Lower lobe of right lung (tissue), 2 donors: ENCODE measurements at regions not wholly inside any gene's neighbourhood (a gene's known extent, or its start where the extent isn't known, plus 50 kb on each side); places are given as distances from the start of the nearest gene placed in this dataset.

Experiments
- ATAC-seq, 2 donors: fragments of 200-7000 bp; cut with Tn5 transposase; one replicate each; pipeline ENCODE4 v1.9.1; 2020 to 2022; ENCODE audit warnings: mild to moderate bottlenecking in 2 of 2, moderate library complexity in 2 of 2
- DNase-seq: peaks from one replicate; pipeline ENCODE4 v3.0.0-alpha.2; 2020
- H3K27ac ChIP-seq: fragments of 200-600 bp; one replicate; pipeline ENCODE4 v1.8.0; 2022
- H3K27me3 ChIP-seq: fragments of 200-600 bp; one replicate; pipeline ENCODE4 v1.8.0; 2022; ENCODE audit warnings: low read depth
- H3K36me3 ChIP-seq: fragments of 200-600 bp; one replicate; pipeline ENCODE4 v1.8.0; 2022; ENCODE audit warnings: mild to moderate bottlenecking
- H3K4me1 ChIP-seq: fragments of 200-600 bp; one replicate; pipeline ENCODE4 v1.8.0; 2022
- H3K4me3 ChIP-seq: fragments of 200-600 bp; one replicate; pipeline ENCODE4 v1.8.0; 2022; ENCODE audit warnings: mild to moderate bottlenecking
- H3K9me3 ChIP-seq: fragments of 200-600 bp; one replicate; pipeline ENCODE4 v1.8.0; 2022
- intact Hi-C: fragments of 100-400 bp; cut with DNase I; formaldehyde crosslinking; loops from one replicate; pipeline ENCODE4 v1.11.0; 2022
- TF ChIP-seq, protein P1 (sequence below): fragments of 200-600 bp; IDR thresholded peaks from one replicate; pipeline ENCODE4 v1.8.0; 2022; ENCODE audit warnings: antibody characterized with exemption, mild to moderate bottlenecking
- donor health status: DM: no; HTN: yes; CAD: no; lungs with severe emphysema.

DNA sequence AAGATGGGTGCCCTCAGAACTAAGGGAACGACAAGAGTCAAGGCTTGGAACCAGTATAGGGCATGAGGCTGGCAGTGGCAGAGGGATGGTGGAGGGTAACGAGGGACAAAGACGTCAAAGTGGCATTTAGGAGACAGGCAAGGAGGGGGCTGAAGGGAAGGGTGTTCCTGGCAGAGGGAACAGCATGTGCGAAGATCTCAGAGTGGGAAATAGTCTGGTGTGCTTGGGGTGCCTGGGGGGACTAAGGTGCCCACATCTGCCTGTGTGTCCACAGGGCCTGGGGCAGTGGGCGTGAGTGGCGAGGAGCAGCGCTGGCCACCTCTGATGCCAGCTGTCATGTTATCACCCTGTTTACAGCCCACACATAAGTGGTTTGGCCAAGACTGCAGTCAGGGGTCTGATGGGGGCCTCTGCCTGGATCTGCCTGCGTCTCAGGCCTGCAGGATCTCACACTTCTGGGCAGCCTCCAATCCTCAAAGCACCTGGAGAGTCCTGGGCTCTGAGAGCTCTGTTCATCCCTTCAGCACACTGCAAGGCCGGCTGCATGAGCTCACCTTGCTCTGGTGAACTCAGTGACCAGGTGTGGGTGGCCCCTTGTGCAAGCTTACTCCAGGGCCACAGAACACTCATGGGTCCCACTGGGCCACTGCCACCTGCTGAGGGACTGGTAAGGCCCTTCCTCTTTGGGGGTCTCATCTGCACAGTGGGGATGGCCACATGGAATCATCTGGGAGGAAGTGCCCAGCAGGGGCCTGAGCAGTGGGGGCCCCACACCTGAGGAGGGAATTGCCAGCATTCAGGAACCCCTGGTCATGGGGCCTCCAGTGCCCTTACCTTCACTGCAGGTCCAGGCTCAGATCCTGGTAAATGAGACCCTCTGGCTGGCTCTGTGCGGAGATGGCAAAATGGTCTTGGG lies 89.7 kb upstream of the SHISAL1 start:
- intact Hi-C loops = no loop called here
- TF ChIP-seq, protein P1, sequence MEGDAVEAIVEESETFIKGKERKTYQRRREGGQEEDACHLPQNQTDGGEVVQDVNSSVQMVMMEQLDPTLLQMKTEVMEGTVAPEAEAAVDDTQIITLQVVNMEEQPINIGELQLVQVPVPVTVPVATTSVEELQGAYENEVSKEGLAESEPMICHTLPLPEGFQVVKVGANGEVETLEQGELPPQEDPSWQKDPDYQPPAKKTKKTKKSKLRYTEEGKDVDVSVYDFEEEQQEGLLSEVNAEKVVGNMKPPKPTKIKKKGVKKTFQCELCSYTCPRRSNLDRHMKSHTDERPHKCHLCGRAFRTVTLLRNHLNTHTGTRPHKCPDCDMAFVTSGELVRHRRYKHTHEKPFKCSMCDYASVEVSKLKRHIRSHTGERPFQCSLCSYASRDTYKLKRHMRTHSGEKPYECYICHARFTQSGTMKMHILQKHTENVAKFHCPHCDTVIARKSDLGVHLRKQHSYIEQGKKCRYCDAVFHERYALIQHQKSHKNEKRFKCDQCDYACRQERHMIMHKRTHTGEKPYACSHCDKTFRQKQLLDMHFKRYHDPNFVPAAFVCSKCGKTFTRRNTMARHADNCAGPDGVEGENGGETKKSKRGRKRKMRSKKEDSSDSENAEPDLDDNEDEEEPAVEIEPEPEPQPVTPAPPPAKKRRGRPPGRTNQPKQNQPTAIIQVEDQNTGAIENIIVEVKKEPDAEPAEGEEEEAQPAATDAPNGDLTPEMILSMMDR = no peak
- no peaks in the 10 kb centered on the region for H3K27me3 ChIP-seq
- no peak for DNase-seq
- no peak overlapping the region for H3K27ac ChIP-seq
- no peaks in the 10 kb centered on the region for H3K36me3 ChIP-seq
- ATAC-seq = no peak
- H3K4me1 ChIP-seq = no peaks in the 10 kb centered on the region
- no peak overlapping the region for H3K4me3 ChIP-seq
- no peaks in the 10 kb centered on the region for H3K9me3 ChIP-seq

DNA sequence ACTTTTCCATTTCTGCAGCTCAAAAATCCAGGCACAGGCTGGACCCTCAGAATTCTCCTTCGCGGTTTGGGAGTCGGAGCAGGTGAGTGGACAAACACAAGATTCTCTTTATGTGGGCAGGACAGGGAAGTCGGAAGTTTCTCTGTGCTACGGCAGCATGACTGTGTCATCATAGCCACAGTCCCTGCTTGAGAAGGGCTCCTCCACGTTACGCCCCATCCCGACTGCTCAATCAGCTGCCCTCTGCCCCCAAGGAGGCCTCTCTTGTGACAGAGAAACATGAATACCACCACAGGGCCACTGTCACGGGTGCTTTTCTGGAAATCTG lies 89.0 kb upstream of the SHISAL1 start:
- Histone ChIP-seq H3K27me3 (no peaks in the 10 kb centered on the region), H3K27ac (no peak overlapping the region), H3K36me3 (no peaks in the 10 kb centered on the region), H3K4me1 (no peaks in the 10 kb centered on the region), H3K4me3 (no peak overlapping the region), H3K9me3 (no peaks in the 10 kb centered on the region)
- TF ChIP-seq, protein P1 = no peak
- no peak for DNase-seq
- no peak for ATAC-seq
- intact Hi-C loops = no loop called here

DNA sequence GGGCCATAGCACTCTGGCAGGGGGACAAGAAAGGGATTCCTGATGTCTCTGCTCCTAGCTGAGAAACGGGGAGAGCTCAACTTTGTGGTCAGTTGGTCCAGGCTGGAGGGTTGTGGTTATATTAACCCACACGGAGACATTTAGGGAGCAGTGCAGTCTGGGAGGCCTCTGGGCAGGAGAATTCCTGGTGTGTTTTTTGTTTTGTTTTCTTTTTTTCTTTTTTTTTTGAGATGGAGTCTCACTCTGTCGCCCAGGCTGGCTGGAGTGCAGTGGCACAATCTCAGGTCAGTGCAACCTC lies 88.0 kb upstream of the SHISAL1 start:
- TF ChIP-seq, protein P1 = no peak
- H3K9me3 ChIP-seq = no peaks in the 10 kb centered on the region
- H3K36me3 ChIP-seq = no peaks in the 10 kb centered on the region
- no peak overlapping the region for H3K27ac ChIP-seq
- no peaks in the 10 kb centered on the region for H3K4me1 ChIP-seq
- no peak for ATAC-seq
- no peaks in the 10 kb centered on the region for H3K27me3 ChIP-seq
- DNase-seq = no peak
- H3K4me3 ChIP-seq = no peak overlapping the region
- intact Hi-C loops = no loop called here

DNA sequence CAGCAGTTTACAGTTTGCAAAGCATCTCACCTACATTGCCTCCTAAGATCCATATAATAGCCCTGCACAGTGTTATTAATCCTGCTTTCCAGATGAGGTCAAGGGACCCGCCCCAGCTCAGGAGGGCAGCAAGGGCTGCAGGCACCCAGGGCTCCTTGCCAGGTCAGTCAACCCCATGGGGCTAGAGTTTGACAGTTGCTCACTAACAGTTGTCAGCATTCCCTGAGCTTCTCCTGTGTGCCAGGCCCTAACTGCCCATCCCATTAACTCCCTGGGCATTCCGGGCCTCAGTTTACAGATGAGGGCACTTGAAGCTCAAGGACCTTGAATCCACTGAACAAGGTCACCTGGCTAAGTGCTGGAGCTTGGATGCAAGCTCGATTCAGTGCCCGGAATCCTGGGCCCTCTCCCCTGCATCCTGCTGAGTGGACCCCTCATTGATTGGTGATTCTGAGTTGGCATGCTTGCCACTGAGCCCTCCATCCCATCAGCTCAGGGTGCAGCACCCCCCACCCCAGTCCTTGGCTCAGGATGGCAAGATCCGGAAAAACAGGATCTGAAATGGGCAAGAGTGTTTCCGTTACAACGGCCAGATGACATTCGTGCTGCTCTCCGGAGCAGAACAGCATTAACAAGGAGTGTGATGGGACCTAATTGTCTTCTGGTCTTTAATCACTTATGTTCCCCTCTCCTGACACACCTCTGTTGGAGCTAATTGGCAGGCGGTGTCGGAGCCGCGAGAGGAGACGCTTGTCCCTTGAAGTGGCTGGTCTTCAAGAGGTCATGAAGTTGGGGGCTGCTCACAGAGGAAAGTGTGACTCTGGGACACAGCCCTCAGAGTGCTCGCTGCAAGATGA lies 87.4 kb upstream of the SHISAL1 start:
- intact Hi-C loops = no loop called here
- Histone ChIP-seq H3K27ac (no peak overlapping the region), H3K27me3 (no peaks in the 10 kb centered on the region), H3K4me1 (no peaks in the 10 kb centered on the region), H3K36me3 (no peaks in the 10 kb centered on the region), H3K4me3 (no peak overlapping the region), H3K9me3 (no peaks in the 10 kb centered on the region)
- TF ChIP-seq, protein P1 = no peak
- DNase-seq = no peak
- no peak for ATAC-seq

DNA sequence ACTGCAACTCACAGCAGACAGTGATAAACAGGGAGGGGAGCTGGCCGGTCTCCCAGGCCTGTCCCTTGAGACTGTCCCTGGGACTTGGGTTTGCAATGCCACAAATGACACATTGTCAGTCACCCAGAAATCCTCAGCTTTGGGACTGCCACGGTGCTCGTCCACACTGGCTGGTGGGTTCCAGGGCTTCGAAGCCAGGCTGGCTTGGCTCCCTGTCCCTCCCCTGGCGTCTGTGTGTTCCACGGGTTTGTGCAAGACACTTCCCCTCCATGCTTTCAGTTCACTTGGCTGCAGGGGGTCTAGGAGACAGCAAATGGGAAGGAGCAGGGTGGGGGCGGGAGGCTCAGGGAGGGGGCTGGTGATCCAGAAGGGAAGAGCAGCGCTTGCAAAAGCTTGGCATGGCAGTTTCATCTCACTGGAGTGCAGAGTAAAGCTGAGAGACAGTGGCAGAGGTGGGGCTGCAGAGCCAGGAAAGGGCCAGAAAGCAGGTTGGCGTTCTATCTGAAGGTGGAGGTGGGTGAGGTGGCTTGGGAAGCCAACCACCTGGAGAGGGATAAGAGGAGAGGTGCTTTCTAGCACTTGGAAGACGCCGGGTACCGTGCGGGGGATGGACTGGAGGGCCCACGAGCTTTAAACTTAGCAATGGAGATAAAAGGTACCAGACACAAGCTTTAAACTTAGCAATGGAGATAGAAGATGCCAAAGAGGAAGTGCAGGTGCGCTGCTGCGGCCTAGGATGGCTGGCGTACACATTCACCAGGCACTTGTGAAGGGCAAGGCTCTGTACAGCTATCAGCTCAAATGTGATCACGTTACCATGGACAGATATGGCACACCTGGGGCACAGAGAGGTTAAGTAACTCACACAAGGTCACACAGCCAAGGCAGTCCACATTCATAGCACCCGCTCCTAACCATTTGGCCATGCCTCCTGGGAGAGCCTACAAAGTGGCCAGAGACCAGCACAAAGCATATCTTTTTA lies 86.4 kb upstream of the SHISAL1 start:
- no peak overlapping the region for H3K4me3 ChIP-seq
- no peaks in the 10 kb centered on the region for H3K27me3 ChIP-seq
- no peaks in the 10 kb centered on the region for H3K4me1 ChIP-seq
- intact Hi-C loops = no loop called here
- H3K27ac ChIP-seq = no peak overlapping the region
- H3K36me3 ChIP-seq = no peaks in the 10 kb centered on the region
- H3K9me3 ChIP-seq = no peaks in the 10 kb centered on the region
- DNase-seq (peak; percentile 24), ATAC-seq (no peak)
- TF ChIP-seq, protein P1 = no peak
